IMR-90 (cell line): ENCODE measurements at regions not wholly inside any gene's neighbourhood (a gene's known extent, or its start where the extent isn't known, plus 50 kb on each side); places are given as distances from the start of the nearest gene placed in this dataset.

Experiments
- ATAC-seq: fragments of 200-7000 bp; cut with Tn5 transposase; 2 replicates; pipeline ENCODE4 v1.9.1; 2020; ENCODE audit warnings: low read depth, mild to moderate bottlenecking, moderate library complexity
- BruUV-seq: library from RNA; stranded (reverse); fragments of 400-500 nt; replicated peaks from 2 replicates; lab custom pipeline; 2021; lab: Mats Ljungman, UMichigan
- CTCF ChIA-PET: fragments of 300-600 bp; formaldehyde crosslinking; extraction: SDS; loops from one replicate; lab custom pipeline; 2021; ENCODE audit warnings: antibody characterized with exemption; lab: Yijun Ruan, JAX
- POLR2A ChIA-PET: fragments of 300-600 bp; sonication (Branson Sonifier 250); formaldehyde crosslinking; loops from one replicate; lab custom pipeline; 2022; ENCODE audit warnings: antibody characterized with exemption; ENCODE audit not compliant: unreplicated experiment; lab: Charles Lee
- DNase-seq: peaks from one replicate; pipeline ENCODE4 v3.0.0; 2013
- H2AFZ ChIP-seq: replicated peaks from 2 replicates; pipeline ENCODE3; 2013; ENCODE audit warnings: low read length, mild to moderate bottlenecking; ENCODE audit not compliant: poor library complexity
- H2AK5ac ChIP-seq: 2 replicates; pipeline ENCODE4 v1.6.1; 2013; ENCODE audit warnings: low read depth, low read length, inconsistent platforms
- H2AK9ac ChIP-seq: replicated peaks from 2 replicates; pipeline ENCODE3; 2013; ENCODE audit warnings: mild to moderate bottlenecking, low read depth, low read length, moderate library complexity; ENCODE audit not compliant: poor library complexity
- H2BK120ac ChIP-seq: 2 replicates; pipeline ENCODE4 v1.6.1; 2013; ENCODE audit warnings: low read depth, low read length, inconsistent platforms
- H2BK15ac ChIP-seq: 3 replicates; pipeline ENCODE4 v1.6.1; 2013; ENCODE audit warnings: low read depth, low read length, inconsistent platforms
- H2BK20ac ChIP-seq: 2 replicates; pipeline ENCODE4 v1.6.1; 2013; ENCODE audit warnings: low read depth, mild to moderate bottlenecking, inconsistent platforms, low read length, moderate library complexity
- H2BK5ac ChIP-seq: 2 replicates; pipeline ENCODE4 v1.6.1; 2013; ENCODE audit warnings: mild to moderate bottlenecking, low read depth, low read length, inconsistent platforms; ENCODE audit not compliant: poor library complexity, severe bottlenecking
- H3K14ac ChIP-seq: replicated peaks from 2 replicates; pipeline ENCODE4 v1.6.1; 2013; ENCODE audit warnings: low read depth, low read length, inconsistent platforms
- H3K18ac ChIP-seq: 2 replicates; pipeline ENCODE4 v1.6.1; 2013; ENCODE audit warnings: low read depth, low read length, control low read depth
- H3K23ac ChIP-seq: 2 replicates; pipeline ENCODE4 v1.6.1; 2013; ENCODE audit warnings: low read depth, low read length, inconsistent platforms
- H3K27ac ChIP-seq: 2 replicates; pipeline ENCODE4 v1.5.1; 2013; ENCODE audit warnings: mild to moderate bottlenecking, control low read depth, low read length; ENCODE audit not compliant: insufficient read depth
- H3K27me3 ChIP-seq: 2 replicates; pipeline ENCODE4 v1.6.1; 2013; ENCODE audit warnings: low read length; ENCODE audit not compliant: control insufficient read depth, insufficient read depth
- H3K36me3 ChIP-seq: 2 replicates; pipeline ENCODE4 v1.6.1; 2013; ENCODE audit warnings: low read length, mixed read lengths; ENCODE audit not compliant: control insufficient read depth, insufficient read depth
- H3K4ac ChIP-seq: 2 replicates; pipeline ENCODE4 v1.6.1; 2013; ENCODE audit warnings: low read depth, low read length, inconsistent platforms
- H3K4me1 ChIP-seq: 2 replicates; pipeline ENCODE4 v1.6.1; 2013; ENCODE audit warnings: low read length, mixed read lengths; ENCODE audit not compliant: control insufficient read depth, insufficient read depth
- H3K4me2 ChIP-seq: 2 replicates; pipeline ENCODE4 v1.6.1; 2013; ENCODE audit warnings: low read depth, mild to moderate bottlenecking, control low read depth, low read length, moderate library complexity
- H3K4me3 ChIP-seq: 2 replicates; pipeline ENCODE4 v1.5.1; 2013; ENCODE audit warnings: low read depth, mild to moderate bottlenecking, control low read depth, low read length, moderate library complexity; ENCODE audit not compliant: insufficient read depth
- H3K56ac ChIP-seq: 2 replicates; pipeline ENCODE4 v1.6.1; 2013; ENCODE audit warnings: low read length, inconsistent platforms; ENCODE audit not compliant: insufficient read depth; ENCODE audit errors: extremely low read depth
- H3K79me1 ChIP-seq, 2 experiments: 2 replicates each; pipeline ENCODE4 v1.6.1; 2013; ENCODE audit warnings: low read length in 2 of 2, inconsistent platforms in 1 of 2, low read depth in 1 of 2
- H3K9ac ChIP-seq: 2 replicates; pipeline ENCODE4 v1.6.1; 2013; ENCODE audit warnings: low read depth, low read length, control low read depth
- H3K9me1 ChIP-seq: 2 replicates; pipeline ENCODE4 v1.6.1; 2013; ENCODE audit warnings: low read length, inconsistent platforms; ENCODE audit not compliant: insufficient read depth
- H3K9me3 ChIP-seq: 2 replicates; pipeline ENCODE4 v1.6.1; 2013; ENCODE audit warnings: low read length; ENCODE audit not compliant: control insufficient read depth, insufficient read depth
- H4K20me1 ChIP-seq: 2 replicates; pipeline ENCODE4 v1.6.1; 2013; ENCODE audit warnings: low read length, inconsistent platforms; ENCODE audit not compliant: insufficient read depth
- H4K5ac ChIP-seq: 2 replicates; pipeline ENCODE4 v1.6.1; 2013; ENCODE audit warnings: mild to moderate bottlenecking, low read depth, low read length, control low read depth
- H4K8ac ChIP-seq, 2 experiments: 2 replicates each; pipeline ENCODE4 v1.6.1; 2013; ENCODE audit warnings: low read depth in 2 of 2, low read length in 2 of 2, control low read depth in 1 of 2, inconsistent platforms in 1 of 2
- H4K91ac ChIP-seq: 2 replicates; pipeline ENCODE4 v1.6.1; 2013; ENCODE audit warnings: low read depth, low read length, inconsistent platforms; ENCODE audit not compliant: insufficient read depth
- MAFK ChIP-seq: IDR thresholded peaks from 2 replicates; pipeline ENCODE4 v1.6.1; 2012; ENCODE audit warnings: low read depth, low read length, improper control_type of control experiment
- WGBS, 2 experiments: methylation state at CpG; one replicate each; pipeline versions ENCODE4 v1.1.5 to v1.1.7; 2013; ENCODE audit warnings: missing lambda C conversion rate in 2 of 2; ENCODE audit not compliant: insufficient read length in 1 of 2; ENCODE audit errors: extremely low coverage in 2 of 2; 5-methylcytosine and 5-hydroxymethylcytosine counted together
- dilution Hi-C: fragments of 300-500 bp; cut with HindIII; formaldehyde crosslinking; loops from one replicate; pipeline ENCODE4 v1.14.3; 2018; ENCODE audit warnings: low sequenced_read_pairs; ENCODE audit not compliant: unreplicated experiment
- in situ Hi-C: fragments of 300-500 bp; cut with MboI; formaldehyde crosslinking; loops from 3 replicates; pipeline ENCODE4 v1.14.3; 2019; ENCODE audit warnings: low sequenced_read_pairs, inconsistent platforms, mixed read lengths
- intact Hi-C: fragments of 100-400 bp; cut with micrococcal nuclease; formaldehyde crosslinking; loops from 2 replicates; pipeline ENCODE4 v1.10.0; 2022

GRCh38 chr10:113493882-113494301 lies 59.0 kb upstream of the HABP2 start:
- BruUV-seq = no TSS peak
- Histone ChIP-seq H2AK9ac (no peak overlapping the region), H3K27ac (no peak overlapping the region), H4K20me1 (no peaks in the 10 kb centered on the region), H3K23ac (no peak overlapping the region), H3K56ac (no peak overlapping the region), H2BK15ac (no peak overlapping the region), H4K91ac (no peak overlapping the region), H3K9me3 (no peaks in the 10 kb centered on the region), H4K5ac (no peak overlapping the region), H3K4ac (no peak overlapping the region), H2BK5ac (no peak overlapping the region), H3K9me1 (no peaks in the 10 kb centered on the region), H4K8ac (no peak overlapping the region), H3K36me3 (no peaks in the 10 kb centered on the region), H2AFZ (no peak overlapping the region), H3K27me3 (no peaks in the 10 kb centered on the region), H2BK20ac (no peak overlapping the region), H3K79me1 (no peaks in the 10 kb centered on the region), H3K4me3 (no peak overlapping the region), H3K18ac (no peak overlapping the region), H3K4me1 (no peaks in the 10 kb centered on the region), H3K14ac (no peak overlapping the region), H2BK120ac (no peak overlapping the region), H3K9ac (no peak overlapping the region), H2AK5ac (no peak overlapping the region), H3K4me2 (no peak overlapping the region)
- dilution Hi-C loops (no loop called here), in situ Hi-C loops (no loop called here), intact Hi-C loops (no loop called here)
- DNase-seq (no peak), ATAC-seq (no peak)
- no CpG with 5 or more reads among the region's 5 CpGs for whole genome bisulfite sequencing, 2 experiments
- ChIA-PET POLR2A (interaction anchor here (0.5 kb wide), 1 partner anchor 544 kb away, joined by 12 read pairs; no protein-coding TSS in a partner anchor), CTCF (no interaction called here)
- no peak for TF ChIP-seq MAFK
